K562 (cell line): ENCODE measurements at regions not wholly inside any gene's neighbourhood (a gene's known extent, or its start where the extent isn't known, plus 50 kb on each side); places are given as distances from the start of the nearest gene placed in this dataset.

ENCODE experiments used
- CEBPG ChIP-seq, 3 experiments: fragments of 200-800 bp in 1 of 3; sonication (Bioruptor generic) in 1 of 3; sonication (generic) in 1 of 3; formaldehyde crosslinking in 1 of 3; IDR thresholded peaks in 2 of 3; conservative IDR thresholded peaks in 1 of 3; 2 replicates each; pipeline versions ENCODE4 v1.6.1 to v1.8.0; 2016 to 2022; ENCODE audit warnings: missing compliant biosample characterization in 2 of 3, missing genetic modification characterization in 2 of 3, mild to moderate bottlenecking in 1 of 3, missing genetic modification reagents in 1 of 3
- CTBP1 ChIP-seq: fragments of 450-650 bp; IDR thresholded peaks from 2 replicates; pipeline ENCODE4 v1.6.1; 2016; ENCODE audit warnings: borderline replicate concordance
- DDX20 ChIP-seq: fragments of 450-650 bp; IDR thresholded peaks from 2 replicates; pipeline ENCODE4 v1.6.1; 2016; ENCODE audit warnings: missing genetic modification characterization, low read depth, mild to moderate bottlenecking, missing compliant biosample characterization, moderate library complexity
- FOSL1 ChIP-seq: fragments of 200-800 bp; sonication (Bioruptor generic); conservative IDR thresholded peaks from 2 replicates; pipeline ENCODE4 v1.6.1; 2016; ENCODE audit warnings: missing genetic modification characterization, missing compliant biosample characterization
- HDAC8 ChIP-seq: fragments of 450-650 bp; IDR thresholded peaks from 2 replicates; pipeline ENCODE4 v1.6.1; 2016; ENCODE audit warnings: mild to moderate bottlenecking, missing genetic modification characterization, moderate library complexity, missing compliant biosample characterization
- JUN ChIP-seq, 2 experiments: sonication (generic) in 1 of 2; formaldehyde crosslinking in 1 of 2; IDR thresholded peaks; 2 replicates each; pipeline versions ENCODE4 v1.6.1 to v1.8.0; 2012 to 2022; ENCODE audit warnings: borderline replicate concordance in 2 of 2, mild to moderate bottlenecking in 2 of 2, improper control_type of control experiment in 1 of 2, low read depth in 1 of 2, low read length in 1 of 2, missing genetic modification reagents in 1 of 2
- KDM5B ChIP-seq: fragments of 200-600 bp; sonication (generic); IDR thresholded peaks from 2 replicates; pipeline ENCODE4 v1.6.1; 2012; ENCODE audit warnings: low read depth, mild to moderate bottlenecking, moderate library complexity, low read length, control low read depth, inconsistent platforms; ENCODE audit not compliant: insufficient replicate concordance
- MED1 ChIP-seq: sonication (generic); formaldehyde crosslinking; IDR thresholded peaks from 2 replicates; pipeline ENCODE4 v1.8.1; 2023; ENCODE audit warnings: missing genetic modification reagents, borderline replicate concordance
- MYC ChIP-seq, 2 experiments: fragments of 250-450 bp in 1 of 2; sonication (Bioruptor Pico) in 1 of 2; IDR thresholded peaks; 2 replicates each; pipeline versions ENCODE4 v1.5.1 to v1.6.1; 2012 to 2021; ENCODE audit warnings: low read depth in 2 of 2, borderline replicate concordance in 1 of 2, improper control_type of control experiment in 1 of 2, low read length in 1 of 2, mild to moderate bottlenecking in 1 of 2, moderate library complexity in 1 of 2
- NCOR1 ChIP-seq: fragments of 450-650 bp; IDR thresholded peaks from 2 replicates; pipeline ENCODE4 v1.6.1; 2016; ENCODE audit warnings: mild to moderate bottlenecking, moderate library complexity
- NFE2 ChIP-seq: IDR thresholded peaks from 2 replicates; pipeline ENCODE4 v1.6.1; 2014; ENCODE audit warnings: antibody characterized with exemption, low read depth
- NFIX ChIP-seq: fragments of 250-450 bp; sonication (Bioruptor Pico); IDR thresholded peaks from 2 replicates; pipeline ENCODE4 v1.4.0; 2020; ENCODE audit warnings: low read depth, mild to moderate bottlenecking, moderate library complexity
- PHF21A ChIP-seq: fragments of 450-650 bp; IDR thresholded peaks from 2 replicates; pipeline ENCODE4 v1.6.1; 2017; ENCODE audit warnings: low read depth, borderline replicate concordance
- RNF2 ChIP-seq: sonication (generic); IDR thresholded peaks from 2 replicates; pipeline ENCODE4 v1.6.1; 2016
- SMAD4 ChIP-seq: fragments of 250-450 bp; sonication (Bioruptor Pico); conservative IDR thresholded peaks from 2 replicates; pipeline ENCODE4 v1.8.0; 2021; ENCODE audit warnings: inconsistent platforms, mild to moderate bottlenecking, moderate library complexity
- ZNF140 ChIP-seq: fragments of 250-450 bp; sonication (Bioruptor Pico); IDR thresholded peaks from 2 replicates; pipeline ENCODE4 v1.8.0; 2021; ENCODE audit warnings: moderate library complexity, mild to moderate bottlenecking, inconsistent platforms
- TF ChIP-seq, protein P1 (sequence below): IDR thresholded peaks from 3 replicates; pipeline ENCODE4 v1.6.1; 2011; ENCODE audit warnings: borderline replicate concordance, mild to moderate bottlenecking, moderate library complexity; ENCODE audit not compliant: insufficient read length; ENCODE audit errors: extremely low read depth
- TF ChIP-seq, protein P2 (sequence below): fragments of 450-650 bp; IDR thresholded peaks from 2 replicates; pipeline ENCODE4 v1.6.1; 2016; ENCODE audit warnings: low read depth, mild to moderate bottlenecking, moderate library complexity
- TF ChIP-seq, protein P3 (sequence below): fragments of 450-650 bp; IDR thresholded peaks from 2 replicates; pipeline ENCODE4 v1.6.1; 2016; ENCODE audit warnings: missing biosample characterization, missing genetic modification characterization

GRCh38 chr2:144645083-144645778 lies 125.3 kb upstream of the ZEB2 start (continued):
- TF ChIP-seq, protein P1, sequence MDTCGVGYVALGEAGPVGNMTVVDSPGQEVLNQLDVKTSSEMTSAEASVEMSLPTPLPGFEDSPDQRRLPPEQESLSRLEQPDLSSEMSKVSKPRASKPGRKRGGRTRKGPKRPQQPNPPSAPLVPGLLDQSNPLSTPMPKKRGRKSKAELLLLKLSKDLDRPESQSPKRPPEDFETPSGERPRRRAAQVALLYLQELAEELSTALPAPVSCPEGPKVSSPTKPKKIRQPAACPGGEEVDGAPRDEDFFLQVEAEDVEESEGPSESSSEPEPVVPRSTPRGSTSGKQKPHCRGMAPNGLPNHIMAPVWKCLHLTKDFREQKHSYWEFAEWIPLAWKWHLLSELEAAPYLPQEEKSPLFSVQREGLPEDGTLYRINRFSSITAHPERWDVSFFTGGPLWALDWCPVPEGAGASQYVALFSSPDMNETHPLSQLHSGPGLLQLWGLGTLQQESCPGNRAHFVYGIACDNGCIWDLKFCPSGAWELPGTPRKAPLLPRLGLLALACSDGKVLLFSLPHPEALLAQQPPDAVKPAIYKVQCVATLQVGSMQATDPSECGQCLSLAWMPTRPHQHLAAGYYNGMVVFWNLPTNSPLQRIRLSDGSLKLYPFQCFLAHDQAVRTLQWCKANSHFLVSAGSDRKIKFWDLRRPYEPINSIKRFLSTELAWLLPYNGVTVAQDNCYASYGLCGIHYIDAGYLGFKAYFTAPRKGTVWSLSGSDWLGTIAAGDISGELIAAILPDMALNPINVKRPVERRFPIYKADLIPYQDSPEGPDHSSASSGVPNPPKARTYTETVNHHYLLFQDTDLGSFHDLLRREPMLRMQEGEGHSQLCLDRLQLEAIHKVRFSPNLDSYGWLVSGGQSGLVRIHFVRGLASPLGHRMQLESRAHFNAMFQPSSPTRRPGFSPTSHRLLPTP = no peak
- peak; percentile 9; the same call in 1 of the 2 replicates for TF ChIP-seq NFE2
- TF ChIP-seq NFIX (CRISPR knock-in tag) = no peak
- no peak for TF ChIP-seq DDX20 (tag)
- TF ChIP-seq ZNF140 (CRISPR knock-in tag) = no peak
- TF ChIP-seq, protein P2, sequence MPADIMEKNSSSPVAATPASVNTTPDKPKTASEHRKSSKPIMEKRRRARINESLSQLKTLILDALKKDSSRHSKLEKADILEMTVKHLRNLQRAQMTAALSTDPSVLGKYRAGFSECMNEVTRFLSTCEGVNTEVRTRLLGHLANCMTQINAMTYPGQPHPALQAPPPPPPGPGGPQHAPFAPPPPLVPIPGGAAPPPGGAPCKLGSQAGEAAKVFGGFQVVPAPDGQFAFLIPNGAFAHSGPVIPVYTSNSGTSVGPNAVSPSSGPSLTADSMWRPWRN = 0 out of 2 replicates have a peak, but pooled peaks have one; percentile 36
- peak; percentile 65; the same call in 1 of the 2 replicates for TF ChIP-seq MYC (IDR thresholded peaks at IDR 0.05; ENCODE audit: low read depth, low read length)
- no peak for TF ChIP-seq MYC (CRISPR knock-in tag; IDR thresholded peaks at IDR 0.05; ENCODE audit: borderline replicate concordance, low read depth)
- peak; percentile 96 for TF ChIP-seq SMAD4 (CRISPR knock-in tag)
- TF ChIP-seq HDAC8 (tag) = 0 out of 2 replicates have a peak, but pooled peaks have one; percentile 19
- TF ChIP-seq KDM5B = no peak
- peak; percentile 85 for TF ChIP-seq CEBPG (CRISPR knock-in tag; IDR thresholded peaks at IDR 0.05)
- TF ChIP-seq CEBPG (tag; conservative IDR thresholded peaks at IDR 0.05 in 1 of 2, IDR thresholded peaks at IDR 0.05 in 1 of 2) = peak; percentile 83 to 94
- 0 out of 2 replicates have a peak, but pooled peaks have one; percentile 39 for TF ChIP-seq CTBP1
- TF ChIP-seq MED1 = no peak
- peak; percentile 44; the same call in 1 of the 2 replicates for TF ChIP-seq NCOR1
- peak; percentile 23; the same call in 1 of the 2 replicates for TF ChIP-seq JUN (IDR thresholded peaks at IDR 0.05; ENCODE audit: borderline replicate concordance, low read depth, low read length)
- TF ChIP-seq JUN (CRISPR knock-in tag; IDR thresholded peaks at IDR 0.05; ENCODE audit: borderline replicate concordance) = no peak
- peak; percentile 79 for TF ChIP-seq FOSL1
- 0 out of 2 replicates have a peak, but pooled peaks have one; percentile 37 for TF ChIP-seq RNF2
- TF ChIP-seq, protein P3, sequence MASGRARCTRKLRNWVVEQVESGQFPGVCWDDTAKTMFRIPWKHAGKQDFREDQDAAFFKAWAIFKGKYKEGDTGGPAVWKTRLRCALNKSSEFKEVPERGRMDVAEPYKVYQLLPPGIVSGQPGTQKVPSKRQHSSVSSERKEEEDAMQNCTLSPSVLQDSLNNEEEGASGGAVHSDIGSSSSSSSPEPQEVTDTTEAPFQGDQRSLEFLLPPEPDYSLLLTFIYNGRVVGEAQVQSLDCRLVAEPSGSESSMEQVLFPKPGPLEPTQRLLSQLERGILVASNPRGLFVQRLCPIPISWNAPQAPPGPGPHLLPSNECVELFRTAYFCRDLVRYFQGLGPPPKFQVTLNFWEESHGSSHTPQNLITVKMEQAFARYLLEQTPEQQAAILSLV (tag) = 0 out of 2 replicates have a peak, but pooled peaks have one; percentile 34
- no peak for TF ChIP-seq PHF21A
